Esophagus squamous epithelium (tissue), 4 donors: ENCODE measurements at regions not wholly inside any gene's neighbourhood (a gene's known extent, or its start where the extent isn't known, plus 50 kb on each side); places are given as distances from the start of the nearest gene placed in this dataset.

ENCODE experiments used
- POLR2A ChIP-seq, 4 donors: fragments of 450-650 bp; IDR thresholded peaks; one replicate each; pipeline ENCODE4 v1.6.1; 2017; ENCODE audit warnings: antibody characterized with exemption in 4 of 4, mild to moderate bottlenecking in 4 of 4, moderate library complexity in 3 of 4
- TF ChIP-seq, protein P1 (sequence below), 6 experiments: fragments of 450-650 bp in 4 of 6; fragments of 200-600 bp in 2 of 6; sonication (generic) in 2 of 6; IDR thresholded peaks; one replicate each; pipeline ENCODE4 v1.5.1; 2016 to 2019; ENCODE audit warnings: antibody characterized with exemption in 6 of 6, mild to moderate bottlenecking in 4 of 6, moderate library complexity in 4 of 6

DNA sequence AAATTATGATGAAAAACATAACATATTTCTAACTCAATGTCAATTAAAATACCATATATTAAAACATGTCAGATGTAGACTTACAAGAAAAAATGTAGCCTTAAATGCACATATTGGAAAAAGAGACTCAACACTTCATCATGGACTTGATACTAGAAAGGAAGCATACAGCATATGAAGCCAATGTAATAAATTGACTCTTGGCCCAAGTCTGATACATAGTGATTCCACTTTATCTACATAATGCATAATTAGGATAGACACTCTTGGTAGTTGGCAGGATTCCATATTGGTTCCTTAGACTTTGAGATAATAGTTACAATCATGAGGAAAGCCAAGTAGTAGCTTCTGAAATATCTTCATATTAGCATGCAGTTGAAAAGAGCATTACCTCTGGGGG lies 1067.0 kb downstream of the PCDH17 start:
- TF ChIP-seq, protein P1, sequence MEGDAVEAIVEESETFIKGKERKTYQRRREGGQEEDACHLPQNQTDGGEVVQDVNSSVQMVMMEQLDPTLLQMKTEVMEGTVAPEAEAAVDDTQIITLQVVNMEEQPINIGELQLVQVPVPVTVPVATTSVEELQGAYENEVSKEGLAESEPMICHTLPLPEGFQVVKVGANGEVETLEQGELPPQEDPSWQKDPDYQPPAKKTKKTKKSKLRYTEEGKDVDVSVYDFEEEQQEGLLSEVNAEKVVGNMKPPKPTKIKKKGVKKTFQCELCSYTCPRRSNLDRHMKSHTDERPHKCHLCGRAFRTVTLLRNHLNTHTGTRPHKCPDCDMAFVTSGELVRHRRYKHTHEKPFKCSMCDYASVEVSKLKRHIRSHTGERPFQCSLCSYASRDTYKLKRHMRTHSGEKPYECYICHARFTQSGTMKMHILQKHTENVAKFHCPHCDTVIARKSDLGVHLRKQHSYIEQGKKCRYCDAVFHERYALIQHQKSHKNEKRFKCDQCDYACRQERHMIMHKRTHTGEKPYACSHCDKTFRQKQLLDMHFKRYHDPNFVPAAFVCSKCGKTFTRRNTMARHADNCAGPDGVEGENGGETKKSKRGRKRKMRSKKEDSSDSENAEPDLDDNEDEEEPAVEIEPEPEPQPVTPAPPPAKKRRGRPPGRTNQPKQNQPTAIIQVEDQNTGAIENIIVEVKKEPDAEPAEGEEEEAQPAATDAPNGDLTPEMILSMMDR (IDR thresholded peaks at IDR 0.05): no peak
- no peak for TF ChIP-seq POLR2A (IDR thresholded peaks at IDR 0.05)
